Mucosa of descending colon (tissue), 3 donors: ENCODE measurements at regions not wholly inside any gene's neighbourhood (a gene's known extent, or its start where the extent isn't known, plus 50 kb on each side); places are given as distances from the start of the nearest gene placed in this dataset.
A peak's percentile ranks its signal among the peaks of the same experiment; 100 is the strongest.

Experiments
- ATAC-seq: fragments of 200-7000 bp; cut with Tn5 transposase; one replicate; pipeline ENCODE4 v1.9.1; 2020; ENCODE audit warnings: mild to moderate bottlenecking, moderate library complexity
- DNase-seq, 3 donors: peaks; one replicate each; pipeline ENCODE4 v3.0.0-alpha.2; 2020
- H3K36me3 ChIP-seq: fragments of 200-600 bp; one replicate; pipeline ENCODE4 v1.8.0; 2021; ENCODE audit warnings: low read depth, mild to moderate bottlenecking
- H3K4me1 ChIP-seq: fragments of 200-600 bp; one replicate; pipeline ENCODE4 v1.8.0; 2021; ENCODE audit warnings: low read depth, mild to moderate bottlenecking
- H3K4me3 ChIP-seq: fragments of 200-600 bp; one replicate; pipeline ENCODE4 v1.8.0; 2021; ENCODE audit warnings: mild to moderate bottlenecking
- H3K9me3 ChIP-seq: fragments of 200-600 bp; one replicate; pipeline ENCODE4 v1.8.0; 2021; ENCODE audit warnings: mild to moderate bottlenecking
- intact Hi-C, 2 donors: fragments of 100-400 bp; cut with DNase I in 1 of 2; cut with micrococcal nuclease in 1 of 2; formaldehyde crosslinking; loops; one replicate each; pipeline versions ENCODE4 v1.11.0 to v1.11.1; 2022; cut with DNase I, micrococcal nuclease
- TF ChIP-seq, protein P1 (sequence below): fragments of 200-600 bp; IDR thresholded peaks from one replicate; pipeline ENCODE4 v1.8.0; 2022; ENCODE audit warnings: antibody characterized with exemption, mild to moderate bottlenecking
- donor health status: DM: no; HTN: no; CAD: no; lungs with moderate emphysema.
- donor health status: DM: no; HTN: no; CAD: no.
- donor health status: DM: no; HTN: yes; CAD: no.

DNA sequence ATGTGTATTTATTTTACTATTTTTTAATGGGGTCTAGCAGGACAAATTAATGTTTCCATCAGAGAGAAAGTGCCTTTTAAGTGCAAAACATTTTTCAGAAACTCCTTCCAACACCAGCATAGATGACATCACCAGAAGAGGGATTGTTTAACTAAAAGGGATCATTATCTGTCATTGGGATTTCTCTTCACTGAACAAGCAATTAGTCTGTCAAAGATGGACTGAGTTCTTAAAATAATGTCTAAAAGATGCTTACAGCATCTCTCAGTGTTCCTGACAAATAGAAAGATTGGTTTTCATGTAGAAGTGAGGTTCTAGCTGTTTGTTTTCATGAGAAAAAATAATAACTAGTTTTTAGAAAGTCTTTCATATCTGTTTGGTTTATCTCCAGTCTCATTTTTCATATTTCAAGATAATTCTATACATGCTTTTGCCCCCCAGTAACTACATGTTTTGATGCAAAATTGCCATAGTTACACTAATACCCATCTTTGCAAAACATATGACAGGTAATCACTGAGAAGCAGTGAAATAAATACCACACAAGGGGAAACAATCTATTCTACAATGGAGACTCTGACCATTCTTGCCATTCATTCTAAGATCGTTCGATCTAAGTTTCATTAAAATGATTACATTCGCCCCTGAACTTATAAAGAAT lies 850.3 kb downstream of the GALC start:
- Histone ChIP-seq H3K4me3 (no peak overlapping the region), H3K36me3 (no peaks in the 10 kb centered on the region), H3K9me3 (peaks cover 42% of the 10 kb centered on the region), H3K4me1 (no peaks in the 10 kb centered on the region)
- intact Hi-C loops, result no loop called here
- DNase-seq, result no peak
- ATAC-seq, result no peak
- TF ChIP-seq, protein P1, sequence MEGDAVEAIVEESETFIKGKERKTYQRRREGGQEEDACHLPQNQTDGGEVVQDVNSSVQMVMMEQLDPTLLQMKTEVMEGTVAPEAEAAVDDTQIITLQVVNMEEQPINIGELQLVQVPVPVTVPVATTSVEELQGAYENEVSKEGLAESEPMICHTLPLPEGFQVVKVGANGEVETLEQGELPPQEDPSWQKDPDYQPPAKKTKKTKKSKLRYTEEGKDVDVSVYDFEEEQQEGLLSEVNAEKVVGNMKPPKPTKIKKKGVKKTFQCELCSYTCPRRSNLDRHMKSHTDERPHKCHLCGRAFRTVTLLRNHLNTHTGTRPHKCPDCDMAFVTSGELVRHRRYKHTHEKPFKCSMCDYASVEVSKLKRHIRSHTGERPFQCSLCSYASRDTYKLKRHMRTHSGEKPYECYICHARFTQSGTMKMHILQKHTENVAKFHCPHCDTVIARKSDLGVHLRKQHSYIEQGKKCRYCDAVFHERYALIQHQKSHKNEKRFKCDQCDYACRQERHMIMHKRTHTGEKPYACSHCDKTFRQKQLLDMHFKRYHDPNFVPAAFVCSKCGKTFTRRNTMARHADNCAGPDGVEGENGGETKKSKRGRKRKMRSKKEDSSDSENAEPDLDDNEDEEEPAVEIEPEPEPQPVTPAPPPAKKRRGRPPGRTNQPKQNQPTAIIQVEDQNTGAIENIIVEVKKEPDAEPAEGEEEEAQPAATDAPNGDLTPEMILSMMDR, result no peak

DNA sequence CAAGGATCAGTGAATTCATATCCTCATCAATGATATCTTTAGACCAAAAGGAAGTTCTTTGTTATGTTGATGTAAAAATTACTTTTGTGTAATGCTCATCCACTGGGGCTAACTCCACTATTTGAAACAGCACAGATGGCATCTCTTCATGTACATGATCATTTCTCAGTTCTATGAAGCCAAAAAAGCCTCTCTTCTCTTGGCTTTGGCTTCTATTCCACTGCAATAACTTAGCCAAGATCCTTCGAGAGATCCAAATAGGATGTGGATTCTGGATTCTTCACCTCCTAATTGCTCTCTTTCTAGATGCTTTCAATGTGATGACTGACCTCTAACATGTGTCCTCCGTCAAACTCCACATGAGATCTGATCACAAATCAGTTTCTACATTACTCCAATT lies 851.2 kb downstream of the GALC start:
- Histone ChIP-seq H3K4me1 (no peaks in the 10 kb centered on the region), H3K4me3 (no peak overlapping the region), H3K9me3 (peaks cover 42% of the 10 kb centered on the region), H3K36me3 (no peaks in the 10 kb centered on the region)
- DNase-seq, result no peak
- intact Hi-C loops, result no loop called here
- TF ChIP-seq, protein P1, result no peak
- no peak for ATAC-seq

DNA sequence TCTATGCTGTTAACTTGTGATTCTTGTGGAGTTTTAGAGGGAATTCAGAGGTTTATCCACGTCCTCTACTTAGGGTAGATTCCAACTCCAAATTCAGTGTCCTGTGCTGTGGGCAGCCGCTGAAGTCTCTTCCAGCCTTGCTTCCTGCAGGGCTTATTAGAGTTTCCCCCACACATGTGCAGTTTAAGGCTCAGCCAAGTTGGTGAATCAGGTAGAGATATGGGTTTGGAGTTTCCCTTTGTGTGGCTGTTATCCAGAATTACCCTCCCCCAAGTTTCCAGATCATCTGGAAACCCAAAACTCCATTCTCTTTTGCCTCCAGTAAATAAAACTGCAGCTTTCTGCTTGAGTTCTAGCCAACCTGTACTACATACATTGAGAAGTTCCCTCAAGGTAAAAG lies 853.7 kb downstream of the GALC start:
- H3K4me1 ChIP-seq, result no peaks in the 10 kb centered on the region
- intact Hi-C loops, result no loop called here
- DNase-seq, result no peak
- peaks cover 36% of the 10 kb centered on the region for H3K9me3 ChIP-seq
- no peaks in the 10 kb centered on the region for H3K36me3 ChIP-seq
- H3K4me3 ChIP-seq, result no peak overlapping the region
- TF ChIP-seq, protein P1, result no peak
- ATAC-seq, result no peak

DNA sequence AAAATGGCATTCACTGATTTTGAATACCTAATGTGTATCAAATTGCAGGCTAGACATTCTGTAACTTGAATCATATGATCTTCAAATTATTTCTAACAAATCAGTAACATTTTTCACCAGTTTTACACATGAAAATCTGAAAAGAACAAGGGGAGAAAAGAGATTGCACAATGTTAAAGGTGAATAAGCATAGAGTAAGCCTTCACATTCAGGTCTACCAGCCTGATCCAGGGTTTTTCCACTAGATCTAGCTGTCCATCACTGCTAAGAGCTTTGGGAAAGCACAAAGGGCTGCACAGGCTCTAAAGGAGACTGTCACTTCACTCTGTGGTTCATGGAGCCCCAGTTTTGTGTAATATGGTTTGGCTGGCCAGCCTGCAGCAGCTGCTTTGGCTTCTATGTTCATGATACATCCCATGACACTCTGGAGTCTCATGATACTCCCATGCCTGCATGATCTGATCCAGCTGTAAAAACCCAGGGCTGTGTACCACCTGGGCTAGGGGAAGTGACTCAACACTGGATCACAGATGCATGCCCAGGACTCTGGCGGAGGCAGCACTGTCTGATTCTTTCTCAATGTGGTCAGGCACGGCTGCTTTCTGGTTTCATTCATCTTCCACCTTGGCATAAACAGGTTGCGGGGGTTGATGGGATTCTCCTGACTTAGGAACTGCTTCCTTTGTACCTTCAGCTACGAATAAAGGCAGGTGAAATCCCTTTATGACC lies 859.7 kb downstream of the GALC start:
- ATAC-seq, result peak; percentile 16
- intact Hi-C loops, result no loop called here
- Histone ChIP-seq H3K9me3 (peaks cover 52% of the 10 kb centered on the region), H3K36me3 (no peaks in the 10 kb centered on the region), H3K4me3 (no peak overlapping the region), H3K4me1 (no peaks in the 10 kb centered on the region)
- DNase-seq, result no peak
- TF ChIP-seq, protein P1, result no peak

DNA sequence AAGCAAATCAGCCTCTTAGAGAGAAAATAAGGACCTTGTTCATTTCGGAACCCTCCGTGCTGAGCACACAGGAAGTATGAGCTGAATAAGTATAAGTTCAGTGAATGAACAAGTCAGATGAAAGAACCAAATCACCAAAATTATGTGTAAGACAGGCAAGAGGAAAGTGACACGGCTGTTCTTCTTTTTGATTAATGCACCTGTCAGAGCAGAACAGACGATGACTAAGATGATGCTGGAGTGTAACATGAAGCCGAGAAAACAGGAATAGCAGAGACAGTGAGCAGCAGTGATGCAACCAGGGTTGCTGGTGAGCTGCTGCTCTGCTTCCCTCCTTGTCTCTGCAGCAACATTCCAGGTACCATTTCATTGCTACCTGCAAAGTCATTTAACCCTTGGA lies 861.1 kb downstream of the GALC start:
- DNase-seq (no peak), ATAC-seq (no peak)
- Histone ChIP-seq H3K9me3 (peaks cover 50% of the 10 kb centered on the region), H3K36me3 (no peaks in the 10 kb centered on the region), H3K4me3 (no peak overlapping the region), H3K4me1 (no peaks in the 10 kb centered on the region)
- intact Hi-C loops, result no loop called here
- TF ChIP-seq, protein P1, result no peak
